WI38 (cell line): ENCODE measurements at regions not wholly inside any gene's neighbourhood (a gene's known extent, or its start where the extent isn't known, plus 50 kb on each side); places are given as distances from the start of the nearest gene placed in this dataset.
"Not testable (repeated sequence)": the region's sequence is repeated elsewhere in the genome, so short reads cannot be mapped to it uniquely, and the experiment has no call there.

Experiments
- H3K4me3 ChIP-seq: 2 replicates; pipeline ENCODE4 v1.5.1; 2011; ENCODE audit warnings: low read depth, mild to moderate bottlenecking, control low read depth, low read length
- CTCF ChIP-seq: IDR thresholded peaks from 2 replicates; pipeline ENCODE4 v1.5.1; 2012; ENCODE audit warnings: low read depth, mild to moderate bottlenecking, control low read depth, low read length

DNA sequence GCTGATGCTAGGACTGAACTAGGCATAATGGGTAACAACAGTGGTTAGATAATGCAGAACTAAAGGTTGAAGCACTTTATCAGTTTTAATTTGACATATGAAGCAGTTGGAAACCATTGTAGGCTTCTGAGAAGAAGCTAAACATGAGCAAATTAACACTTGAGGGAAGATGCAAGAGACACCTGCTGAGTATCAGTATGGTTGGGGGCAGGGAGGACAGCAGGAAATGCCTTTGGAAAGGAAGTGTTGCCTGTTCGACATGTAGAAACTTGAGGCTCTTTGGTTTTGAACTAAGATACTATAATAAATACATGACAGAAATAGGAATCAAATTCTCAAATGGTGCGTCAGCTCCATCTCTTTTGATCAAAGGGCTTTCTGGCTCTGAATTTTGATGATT, 115.6 kb downstream of the FHIP1A start:
- no peak overlapping the region for H3K4me3 ChIP-seq
- TF ChIP-seq CTCF = no peak

DNA sequence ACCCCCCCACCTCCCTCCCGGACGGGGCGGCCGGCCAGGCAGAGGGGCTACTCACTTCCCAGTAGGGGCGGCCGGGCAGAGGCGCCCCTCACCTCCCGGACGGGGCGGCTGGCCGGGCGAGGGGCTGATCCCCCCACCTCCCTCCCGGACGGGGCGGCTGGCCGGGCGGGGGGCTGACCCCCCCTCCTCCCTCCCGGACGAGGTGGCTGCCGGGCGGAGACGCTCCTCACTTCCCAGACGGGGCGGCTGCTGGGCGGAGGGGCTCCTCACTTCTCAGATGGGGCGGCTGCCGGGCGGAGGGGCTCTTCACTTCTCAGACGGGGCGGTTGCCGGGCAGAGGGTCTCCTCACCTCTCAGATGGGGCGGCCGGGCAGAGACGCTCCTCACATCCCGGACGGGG, 117.5 kb downstream of the FHIP1A start:
- not testable (repeated sequence) for H3K4me3 ChIP-seq

- no peak for TF ChIP-seq CTCF
- H3K4me3 ChIP-seq = no peak overlapping the region
Observed at GRCh38 chr4:151527699-151528098, 118.7 kb downstream of the FHIP1A start.

- no peak overlapping the region for H3K4me3 ChIP-seq
- TF ChIP-seq CTCF = no peak
Observed at GRCh38 chr4:151529187-151529586, 120.2 kb downstream of the FHIP1A start.

- H3K4me3 ChIP-seq = no peak overlapping the region
- no peak for TF ChIP-seq CTCF
Observed at GRCh38 chr4:151530230-151530629, 121.3 kb downstream of the FHIP1A start.

GRCh38 chr4:151530783-151531182, 121.8 kb downstream of the FHIP1A start:
- H3K4me3 ChIP-seq = no peak overlapping the region
- TF ChIP-seq CTCF = no peak

- TF ChIP-seq CTCF = no peak
- H3K4me3 ChIP-seq = no peak overlapping the region
Observed at GRCh38 chr4:151532001-151532708, 123.2 kb downstream of the FHIP1A start.

- TF ChIP-seq CTCF = no peak
- no peak overlapping the region for H3K4me3 ChIP-seq
Observed at GRCh38 chr4:151534195-151534594, 125.2 kb downstream of the FHIP1A start.
